ENCODE measurements at regions not wholly inside any gene's neighbourhood (a gene's known extent, or its start where the extent isn't known, plus 50 kb on each side); places are given as distances from the start of the nearest gene placed in this dataset.

DNA sequence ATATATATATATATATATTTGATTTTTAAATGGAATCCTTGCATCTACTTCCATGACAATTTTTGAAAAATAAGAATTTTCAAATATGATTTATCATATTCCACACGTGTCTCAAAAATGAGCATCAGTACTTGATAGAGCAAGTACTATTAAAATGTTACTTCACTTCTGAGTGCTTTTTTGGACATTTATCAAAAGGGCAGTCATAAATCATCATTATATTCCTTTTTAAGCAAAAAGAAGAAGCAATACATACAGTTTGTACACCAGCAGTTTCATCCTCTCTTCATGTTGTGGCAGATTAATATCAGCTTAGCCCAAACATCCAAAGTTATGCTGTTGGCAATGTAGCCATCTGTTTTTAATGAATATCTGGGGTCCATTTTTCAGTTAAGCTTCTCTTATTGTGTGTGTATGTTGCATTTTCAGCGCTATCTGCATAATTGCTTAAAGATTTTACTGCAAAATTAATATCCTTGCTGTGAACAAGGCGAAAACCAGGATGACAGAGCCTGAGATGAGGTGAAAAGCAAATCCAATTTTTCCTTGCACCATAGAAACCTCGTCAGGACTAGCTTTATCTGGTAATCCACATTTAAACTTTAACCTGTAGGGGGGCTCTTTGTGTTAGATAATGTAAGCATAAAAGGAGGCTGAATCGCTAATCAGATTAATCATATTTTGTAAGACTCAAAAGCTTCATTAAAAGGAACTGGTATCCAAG lies 604.9 kb upstream of the AGTR1 start:
- Mint-ChIP-seq H3K4me3 (no peak overlapping the region), H3K36me3 (ENCODE audit: low read depth) (no peaks in the 10 kb centered on the region), H3K4me1 (ENCODE audit: low read depth) (no peaks in the 10 kb centered on the region), H3K27ac (no peak overlapping the region), H3K9me3 (no peaks in the 10 kb centered on the region), H3K27me3 (no peaks in the 10 kb centered on the region)
- ChIA-PET POLR2A (no interaction called here), CTCF (no interaction called here)
- Histone ChIP-seq H3K27me3 (ENCODE audit: control insufficient read depth in 1 of 2, insufficient read depth in 2 of 2, low read length in 2 of 2) (no peaks in the 10 kb centered on the region), H3K4me1 (ENCODE audit: insufficient read depth, low read length) (no peaks in the 10 kb centered on the region), H3K4me3 (ENCODE audit: low read length) (no peak overlapping the region), H3K27ac (ENCODE audit: low read depth in 1 of 2, low read length in 2 of 2) (no peak overlapping the region), H3K9me3 (ENCODE audit: control insufficient read depth in 1 of 2, insufficient read depth in 1 of 2, low read length in 2 of 2) (peaks cover 0 to 4% of the 10 kb centered on the region in 2 experiments), H3K36me3 (ENCODE audit: insufficient read depth, low read length) (no peaks in the 10 kb centered on the region)
- ATAC-seq (ENCODE audit: poor library complexity) (no peak), DNase-seq (no peak)
- intact Hi-C loops (cut with DNase I, micrococcal nuclease): no loop called here
- no peak for TF ChIP-seq CTCF (IDR thresholded peaks at IDR 0.05)

- no peak for TF ChIP-seq CTCF (IDR thresholded peaks at IDR 0.05)
- intact Hi-C loops (cut with DNase I, micrococcal nuclease): no loop called here
Measured at GRCh38 chr3:148093753-148094152, 604.0 kb upstream of the AGTR1 start.

DNA sequence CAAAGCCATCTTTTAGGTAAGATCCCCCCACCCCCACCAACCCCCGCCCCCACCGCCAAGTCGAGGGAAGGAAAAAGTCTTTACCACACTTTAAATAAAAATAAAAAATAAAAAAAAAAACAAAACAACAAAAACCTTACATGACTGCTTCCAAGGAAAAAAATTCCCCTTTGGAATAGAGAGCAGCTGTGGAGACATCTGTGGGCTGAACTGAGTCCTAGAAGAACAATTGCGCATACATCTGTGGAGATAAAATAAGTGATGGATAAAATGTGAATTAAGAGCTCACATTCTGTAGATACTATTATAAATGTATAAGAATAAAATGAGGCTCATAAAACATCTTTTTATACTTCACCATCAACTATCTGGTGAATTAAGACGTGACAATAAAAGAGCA lies 601.7 kb upstream of the AGTR1 start:
- Histone ChIP-seq H3K4me1 (ENCODE audit: insufficient read depth, low read length) (no peaks in the 10 kb centered on the region), H3K9me3 (ENCODE audit: control insufficient read depth in 1 of 2, insufficient read depth in 1 of 2, low read length in 2 of 2) (peaks cover 0 to 4% of the 10 kb centered on the region in 2 experiments), H3K27ac (ENCODE audit: low read depth in 1 of 2, low read length in 2 of 2) (no peak overlapping the region), H3K27me3 (ENCODE audit: control insufficient read depth in 1 of 2, insufficient read depth in 2 of 2, low read length in 2 of 2) (no peaks in the 10 kb centered on the region), H3K4me3 (ENCODE audit: low read length) (no peak overlapping the region), H3K36me3 (ENCODE audit: insufficient read depth, low read length) (no peaks in the 10 kb centered on the region)
- no peak overlapping the region for H3K4me3 Mint-ChIP-seq
- intact Hi-C loops (cut with DNase I, micrococcal nuclease): no loop called here
- TF ChIP-seq CTCF (IDR thresholded peaks at IDR 0.05): no peak
- no peaks in the 10 kb centered on the region for H3K4me1 Mint-ChIP-seq (ENCODE audit: low read depth)
- DNase-seq (no peak), ATAC-seq (ENCODE audit: poor library complexity) (no peak)
- H3K27me3 Mint-ChIP-seq: no peaks in the 10 kb centered on the region
- POLR2A ChIA-PET: no interaction called here
- H3K27ac Mint-ChIP-seq: no peak overlapping the region
- H3K36me3 Mint-ChIP-seq (ENCODE audit: low read depth): no peaks in the 10 kb centered on the region
- no peaks in the 10 kb centered on the region for H3K9me3 Mint-ChIP-seq
- CTCF ChIA-PET: no interaction called here

More at GRCh38 chr3:148093753-148094152, 604.0 kb upstream of the AGTR1 start:
- no peak overlapping the region for H3K27ac Mint-ChIP-seq
- DNase-seq: no peak
- Histone ChIP-seq H3K4me1 (ENCODE audit: insufficient read depth, low read length) (no peaks in the 10 kb centered on the region), H3K27ac (ENCODE audit: low read depth in 1 of 2, low read length in 2 of 2) (no peak overlapping the region), H3K27me3 (ENCODE audit: control insufficient read depth in 1 of 2, insufficient read depth in 2 of 2, low read length in 2 of 2) (no peaks in the 10 kb centered on the region), H3K36me3 (ENCODE audit: insufficient read depth, low read length) (no peaks in the 10 kb centered on the region), H3K4me3 (ENCODE audit: low read length) (no peak overlapping the region), H3K9me3 (ENCODE audit: control insufficient read depth in 1 of 2, insufficient read depth in 1 of 2, low read length in 2 of 2) (peaks cover 0 to 4% of the 10 kb centered on the region in 2 experiments)
- no peaks in the 10 kb centered on the region for H3K27me3 Mint-ChIP-seq
- no peak overlapping the region for H3K4me3 Mint-ChIP-seq
- CTCF ChIA-PET: no interaction called here
- ATAC-seq (ENCODE audit: poor library complexity): no peak
- H3K9me3 Mint-ChIP-seq: no peaks in the 10 kb centered on the region
- no peaks in the 10 kb centered on the region for H3K4me1 Mint-ChIP-seq (ENCODE audit: low read depth)
- POLR2A ChIA-PET: no interaction called here
- no peaks in the 10 kb centered on the region for H3K36me3 Mint-ChIP-seq (ENCODE audit: low read depth)

Measured in CD4-positive, alpha-beta T cell (primary cell).